Dermis blood vessel endothelial cell (primary cell): ENCODE measurements at regions not wholly inside any gene's neighbourhood (a gene's known extent, or its start where the extent isn't known, plus 50 kb on each side); places are given as distances from the start of the nearest gene placed in this dataset.
"Not testable (repeated sequence)": the region's sequence is repeated elsewhere in the genome, so short reads cannot be mapped to it uniquely, and the experiment has no call there.

Experiments
- DNase-seq: peaks from one replicate; pipeline ENCODE4 v3.0.0; 2010

DNA sequence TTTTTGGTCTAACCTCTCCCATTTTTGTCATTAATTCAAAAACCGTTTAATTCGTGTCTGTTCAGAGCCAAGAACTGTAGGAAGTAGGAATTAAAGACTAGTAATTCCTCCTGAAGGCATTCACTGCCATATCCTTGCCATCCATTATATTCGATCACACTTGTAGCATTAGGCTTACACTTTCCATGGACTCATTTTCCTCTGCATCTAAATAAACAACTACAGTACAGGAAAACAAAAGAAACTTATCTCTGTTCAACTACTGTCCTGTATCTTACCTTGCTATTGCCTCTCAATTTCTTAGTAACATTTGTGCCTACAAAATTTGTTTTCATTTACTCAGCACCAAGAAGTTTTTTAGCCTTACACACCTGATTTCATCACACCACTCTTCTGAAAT lies 111.6 kb upstream of the SEMA3C start:
- no peak for DNase-seq

DNA sequence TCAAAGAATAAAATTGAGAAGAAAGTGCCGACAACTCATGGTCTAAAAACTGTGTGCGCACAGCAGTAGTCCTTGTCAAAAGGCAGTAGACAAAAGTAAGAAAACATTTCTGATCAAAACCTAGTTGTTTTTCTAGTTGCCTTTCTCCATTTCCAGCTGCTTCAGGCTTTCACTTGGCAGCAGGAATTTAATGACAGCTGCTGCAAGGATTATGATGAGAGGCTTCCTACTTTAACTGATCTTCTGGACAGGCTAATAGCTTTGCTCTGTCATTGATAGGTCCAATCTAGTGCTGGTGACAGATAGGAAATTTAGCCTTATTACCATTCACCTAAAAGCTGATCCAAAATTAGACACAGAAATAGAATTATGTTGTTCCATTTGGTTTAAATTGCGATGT lies 110.7 kb upstream of the SEMA3C start:
- DNase-seq, result no peak

DNA sequence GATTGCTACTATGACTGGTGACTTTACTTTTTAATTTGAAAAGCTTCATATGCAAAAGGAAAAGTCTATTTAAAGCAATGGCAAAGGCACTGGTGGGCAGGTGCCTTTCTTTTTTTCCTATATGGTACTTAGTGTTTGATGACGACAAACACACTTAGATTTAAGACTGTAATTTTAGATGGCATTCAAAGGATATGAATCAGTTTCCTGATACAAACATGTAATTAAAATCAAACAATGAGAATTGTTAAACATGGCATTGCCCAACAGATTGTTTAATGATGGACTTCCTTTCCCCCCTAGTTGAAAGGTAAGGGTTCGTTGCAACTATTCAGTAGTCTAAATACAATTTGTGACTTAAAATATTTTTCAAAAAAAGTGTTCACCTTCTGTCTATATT lies 106.5 kb upstream of the SEMA3C start:
- DNase-seq, result peak; percentile 8

DNA sequence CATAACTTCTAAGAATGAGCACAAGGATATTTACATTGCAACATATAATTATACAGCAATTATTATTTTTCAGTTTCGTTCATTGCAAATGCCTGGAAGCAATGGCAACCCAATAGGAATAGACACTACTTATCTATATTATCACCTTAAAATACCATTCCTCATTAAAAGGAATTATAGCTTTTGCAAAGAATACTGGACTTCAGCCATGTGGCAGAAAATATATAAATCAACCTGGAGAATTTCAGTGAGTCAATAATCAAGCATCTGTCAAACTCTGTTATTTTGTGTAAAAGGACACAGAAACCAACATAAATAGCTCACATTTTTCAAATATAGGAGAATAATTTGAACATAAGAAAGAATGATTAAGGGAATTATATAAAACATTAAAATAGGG lies 96.1 kb upstream of the SEMA3C start:
- no peak for DNase-seq

DNA sequence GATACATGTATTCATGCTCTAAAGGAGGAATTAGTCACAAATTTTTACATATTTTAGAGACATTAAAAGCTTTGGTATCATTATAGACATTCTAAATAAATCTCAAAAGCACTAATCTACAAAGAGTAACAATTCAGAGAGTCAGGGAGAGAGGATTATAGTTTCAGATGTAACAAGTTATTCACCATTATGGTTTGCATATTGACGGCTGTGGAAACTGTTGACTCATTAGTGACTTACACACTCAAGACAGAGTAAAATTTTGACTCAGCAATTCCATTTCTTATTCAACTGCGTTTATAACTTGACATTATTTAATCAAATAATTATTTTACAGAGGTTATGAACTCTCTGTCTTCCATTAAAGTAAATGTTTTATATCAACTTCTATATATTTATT lies 95.4 kb upstream of the SEMA3C start:
- no peak for DNase-seq

DNA sequence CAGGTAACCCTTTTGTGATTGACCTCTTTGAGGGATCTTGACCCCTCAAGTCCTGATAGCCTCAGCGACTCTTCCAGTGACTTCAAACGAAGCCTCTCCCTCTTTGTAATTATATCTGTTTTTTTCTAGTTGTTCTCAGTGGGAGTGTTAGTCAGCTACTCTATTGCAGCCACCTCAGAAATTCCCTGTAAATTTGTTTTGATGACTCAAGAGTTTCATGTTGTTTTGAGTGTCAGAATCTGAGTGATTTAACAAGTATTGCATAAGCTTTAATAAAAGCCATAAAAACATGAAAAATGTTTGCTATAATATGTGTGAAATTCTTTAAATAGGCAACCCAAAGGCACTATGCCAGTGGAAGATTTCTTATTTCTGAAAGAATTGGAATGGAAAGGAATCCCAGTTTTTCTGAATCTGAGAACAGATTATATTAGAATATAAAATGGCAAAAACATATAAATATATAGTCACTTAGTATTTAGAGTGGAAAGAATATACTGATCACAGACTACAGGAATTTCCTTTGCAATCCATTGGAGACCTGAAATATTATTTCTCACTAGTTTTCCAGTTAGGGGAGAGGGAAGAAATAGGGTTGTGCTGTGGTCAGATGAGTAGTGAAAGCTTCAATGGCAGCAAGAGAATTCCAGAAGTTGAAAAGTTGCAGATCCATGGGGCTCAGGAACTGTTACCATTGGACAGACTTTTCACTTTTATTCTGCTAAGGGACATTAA lies 94.4 kb upstream of the SEMA3C start:
- no peak for DNase-seq

DNA sequence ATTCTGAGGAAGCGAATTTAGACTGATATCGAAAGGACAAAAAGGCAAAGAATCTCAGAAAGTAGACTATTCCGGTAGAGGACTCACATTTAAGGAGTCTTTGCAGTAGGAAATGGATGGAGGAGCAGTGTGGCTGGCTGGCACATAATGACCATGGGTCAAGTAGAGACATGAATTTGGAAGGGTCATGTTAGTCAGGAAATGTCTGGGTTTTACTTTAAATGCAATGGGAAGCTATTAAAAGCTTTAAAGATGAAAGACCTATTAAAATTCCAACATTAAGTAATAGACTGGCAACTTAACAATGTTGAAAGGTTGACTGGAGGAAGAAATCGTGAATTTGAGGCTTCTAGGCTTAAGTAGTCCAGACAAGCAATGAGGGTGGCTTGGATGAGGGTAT lies 90.0 kb upstream of the SEMA3C start:
- no peak for DNase-seq

DNA sequence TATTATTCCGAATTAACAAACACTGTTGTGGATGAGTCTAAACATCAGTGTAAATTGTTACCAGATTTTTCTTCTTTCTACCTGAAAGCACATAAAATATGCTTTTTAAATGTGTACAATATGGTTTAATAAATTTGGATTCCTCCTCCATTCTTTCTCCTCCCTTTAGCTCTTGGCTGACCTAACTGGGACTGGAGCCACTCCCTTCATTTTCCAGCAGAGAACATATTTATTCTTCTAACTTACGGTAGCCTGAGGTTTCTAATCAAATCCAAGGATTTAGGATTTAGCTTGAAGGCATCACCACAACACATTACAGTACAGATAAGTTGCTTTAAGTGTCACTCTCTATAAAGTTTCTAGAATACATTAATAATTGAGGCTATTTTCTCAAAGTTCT lies 88.2 kb upstream of the SEMA3C start:
- DNase-seq, result no peak

DNA sequence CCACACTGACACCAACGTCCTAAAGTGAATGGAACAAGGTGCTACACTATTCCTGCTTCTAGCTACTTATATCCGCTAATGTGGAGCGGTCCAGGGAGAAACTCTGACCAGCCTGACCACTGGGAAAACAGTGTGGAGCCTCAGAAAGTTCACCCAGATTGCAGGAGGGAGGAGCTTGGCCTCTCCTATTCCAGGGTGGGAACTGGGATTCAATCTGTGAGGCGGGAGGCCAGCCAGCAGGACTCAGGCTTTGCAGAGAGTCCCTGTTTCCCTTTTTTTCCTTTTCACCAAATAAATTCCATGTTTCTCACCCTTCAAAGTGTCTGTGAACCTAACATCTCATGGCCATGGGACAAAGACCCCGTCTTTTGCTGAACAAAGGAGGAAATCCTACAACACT lies 86.4 kb upstream of the SEMA3C start:
- DNase-seq, result no peak

DNA sequence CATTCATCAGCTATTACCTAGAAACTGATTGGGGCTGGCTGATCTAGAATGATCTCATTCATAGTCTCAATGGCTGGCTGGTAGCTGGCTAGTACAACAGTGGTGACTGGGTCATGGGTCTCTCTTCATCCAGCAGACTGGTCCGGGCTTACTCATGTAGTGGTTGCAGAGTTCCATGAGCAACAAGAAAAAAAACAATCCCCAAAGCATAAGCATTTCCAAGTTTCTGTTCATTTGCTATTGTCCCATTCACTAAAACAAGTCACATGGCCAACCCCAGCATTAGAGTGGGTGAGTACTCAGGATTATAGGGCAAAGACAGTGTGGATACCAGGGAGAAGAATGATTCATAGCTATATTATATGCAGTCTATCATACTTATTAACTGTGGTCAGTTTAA lies 85.2 kb upstream of the SEMA3C start:
- DNase-seq, result no peak

DNA sequence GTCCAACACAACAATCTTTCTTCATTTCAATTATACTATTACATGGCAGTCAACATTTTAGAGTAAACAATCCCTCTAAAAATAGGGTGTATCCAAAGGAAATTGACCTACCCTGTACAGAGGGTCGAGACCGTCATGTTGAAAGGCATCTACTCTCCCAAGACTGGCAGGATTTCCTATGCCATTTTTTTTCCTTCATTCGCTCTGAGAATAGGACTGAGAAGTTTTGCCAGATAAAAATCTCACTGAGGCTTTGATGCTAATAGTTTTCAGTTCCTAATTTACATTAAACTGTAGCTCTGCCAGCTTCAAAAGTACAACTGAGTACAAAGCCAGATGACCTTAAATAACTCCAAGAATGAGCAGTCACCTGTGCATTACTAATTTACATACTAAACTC lies 84.5 kb upstream of the SEMA3C start:
- DNase-seq, result no peak

DNA sequence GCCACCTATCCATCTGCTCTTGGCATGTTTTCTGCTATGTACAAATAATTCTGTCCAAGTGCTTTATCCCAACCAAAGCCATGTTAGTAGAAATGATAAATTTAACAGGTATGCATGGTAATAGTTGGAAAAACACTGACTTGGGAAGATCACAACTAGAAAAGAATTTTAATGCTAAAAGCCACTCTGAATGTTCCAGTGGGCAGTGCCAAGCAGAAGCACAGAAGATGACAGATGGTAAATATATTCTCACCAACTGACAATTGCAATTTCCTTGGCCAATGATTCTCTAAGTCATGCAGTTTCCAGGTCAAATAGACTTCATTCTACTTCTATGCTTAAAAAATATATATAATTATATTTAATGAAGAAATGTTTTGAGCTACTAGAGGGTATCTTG lies 83.6 kb upstream of the SEMA3C start:
- no peak for DNase-seq

DNA sequence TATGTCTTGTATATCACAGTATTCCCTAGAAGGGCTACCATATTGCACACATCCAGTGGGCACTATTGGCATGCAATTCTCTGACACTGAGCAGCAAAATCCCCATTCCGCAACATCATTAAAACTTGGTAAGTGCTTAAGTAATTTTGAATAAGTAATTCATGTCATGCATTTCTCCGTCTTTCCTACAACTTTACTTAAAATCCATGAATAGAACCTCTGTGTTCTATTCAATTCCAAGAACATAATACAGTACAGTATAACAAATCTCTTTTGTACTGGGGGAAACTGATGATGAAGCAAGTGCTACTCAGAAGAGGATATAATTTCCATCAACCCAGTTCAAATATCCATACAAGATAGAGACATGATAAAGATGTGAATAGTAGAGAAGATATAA lies 80.9 kb upstream of the SEMA3C start:
- DNase-seq, result no peak

DNA sequence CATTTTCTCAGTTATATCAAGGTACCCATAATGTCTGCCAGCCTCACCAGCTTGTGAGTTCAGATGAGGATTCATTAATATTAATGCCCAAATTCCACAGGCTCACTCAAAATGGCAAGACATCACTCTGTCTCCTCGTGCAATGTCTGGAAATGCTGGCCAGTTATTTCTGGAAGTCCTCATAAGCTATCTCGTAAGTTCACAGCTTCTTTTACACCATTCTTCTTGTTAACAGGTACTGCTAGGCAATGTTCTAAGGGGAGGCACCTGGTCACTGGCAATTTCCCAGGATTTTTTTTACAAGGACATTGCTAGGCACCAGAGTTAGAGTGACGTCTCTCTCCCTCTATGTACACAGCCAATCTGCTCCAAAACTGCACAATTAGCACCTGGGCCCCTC lies 80.2 kb upstream of the SEMA3C start:
- DNase-seq, result no peak

DNA sequence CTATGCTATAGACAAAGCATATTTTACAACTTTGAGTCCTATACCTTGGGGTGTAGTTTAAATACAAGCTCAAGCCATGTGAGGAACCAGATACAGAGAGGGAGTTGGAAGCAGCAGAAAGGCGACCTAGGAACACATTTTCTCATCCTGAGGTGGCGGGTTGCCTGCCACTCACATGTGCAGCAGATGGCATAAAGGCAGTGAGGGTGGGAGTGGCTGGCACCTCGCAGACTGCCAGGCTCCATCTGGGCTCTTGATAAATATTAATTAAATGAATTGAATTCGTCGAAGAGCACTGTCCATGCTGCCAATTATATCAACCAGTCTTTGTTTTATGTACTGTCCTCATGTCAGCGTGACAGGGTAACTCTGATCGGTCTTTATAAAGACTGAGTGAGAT lies 79.0 kb upstream of the SEMA3C start:
- no peak for DNase-seq

DNA sequence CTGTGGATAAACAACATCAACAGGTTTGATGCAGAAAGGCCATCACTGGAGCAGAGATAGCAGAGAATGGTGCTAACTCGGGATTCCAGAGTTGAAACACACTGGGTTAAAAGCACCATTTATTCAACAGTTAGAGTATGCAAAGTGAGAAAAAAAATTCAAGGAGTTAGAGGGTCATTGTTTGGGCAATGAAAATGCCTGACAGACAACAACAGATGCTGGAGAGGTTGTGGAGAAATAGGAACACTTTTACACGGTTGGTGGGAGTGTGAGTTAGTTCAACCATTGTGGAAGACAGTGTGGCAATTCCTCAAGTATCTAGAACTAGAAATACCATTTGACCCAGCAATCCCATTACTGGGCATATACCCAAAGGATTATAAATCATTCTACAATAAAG lies 77.4 kb upstream of the SEMA3C start:
- DNase-seq, result not testable (repeated sequence)

DNA sequence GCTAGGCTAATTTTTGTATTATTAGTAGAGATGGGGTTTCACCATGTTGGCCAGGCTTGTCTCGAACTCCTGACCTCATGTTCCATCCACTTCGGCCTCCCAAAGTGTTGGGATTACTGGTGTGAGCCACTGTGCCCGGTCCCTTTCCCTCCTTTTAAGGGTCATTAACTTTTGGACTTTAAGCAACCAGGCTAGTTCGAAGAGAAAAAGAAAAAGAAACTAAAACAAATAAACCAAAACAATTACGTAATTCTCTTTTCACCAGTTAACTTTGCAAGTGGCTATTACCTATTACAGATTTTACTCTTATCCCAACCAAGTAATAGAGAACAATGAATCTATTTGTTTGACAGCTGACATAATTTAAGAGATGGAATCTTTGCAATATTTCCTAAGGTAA lies 72.8 kb upstream of the SEMA3C start:
- DNase-seq, result no peak

DNA sequence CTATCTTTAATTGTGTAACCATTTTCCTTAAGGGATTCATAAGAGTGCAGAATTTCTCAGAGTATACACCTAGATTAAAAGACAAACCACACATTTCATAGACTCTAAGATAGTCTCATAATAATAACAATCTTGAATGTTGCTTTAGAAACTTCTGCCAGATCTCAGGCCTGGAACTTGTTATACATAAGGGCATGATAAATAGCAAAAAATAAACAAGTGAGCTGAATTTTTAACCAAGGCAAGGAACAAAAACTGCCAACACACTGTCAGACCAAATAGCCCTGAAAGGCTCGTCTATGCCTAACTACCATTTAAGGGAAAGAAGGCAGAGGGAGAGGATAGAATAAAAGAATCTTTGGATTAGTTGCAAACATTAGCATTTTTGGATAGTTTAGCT lies 65.8 kb upstream of the SEMA3C start:
- DNase-seq, result no peak

DNA sequence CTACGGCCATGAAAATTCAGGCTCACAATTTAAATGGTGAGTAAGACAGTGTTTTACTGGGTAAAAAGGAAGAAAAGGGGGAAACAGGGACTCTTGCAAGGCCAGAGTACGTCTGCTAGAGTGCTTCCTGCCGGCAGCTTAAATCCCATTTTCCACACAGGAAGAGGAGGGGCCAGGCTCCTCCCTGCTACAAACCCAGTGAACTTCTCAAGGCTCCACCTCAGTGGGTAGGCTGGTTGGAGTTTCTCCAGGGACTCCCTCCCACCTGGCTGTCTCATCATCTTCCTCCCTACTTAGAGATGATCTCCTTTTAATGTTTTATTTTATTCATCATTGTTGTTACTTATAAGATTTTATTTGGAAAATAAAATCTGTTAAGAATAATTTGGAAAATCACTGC lies 62.6 kb upstream of the SEMA3C start:
- no peak for DNase-seq

DNA sequence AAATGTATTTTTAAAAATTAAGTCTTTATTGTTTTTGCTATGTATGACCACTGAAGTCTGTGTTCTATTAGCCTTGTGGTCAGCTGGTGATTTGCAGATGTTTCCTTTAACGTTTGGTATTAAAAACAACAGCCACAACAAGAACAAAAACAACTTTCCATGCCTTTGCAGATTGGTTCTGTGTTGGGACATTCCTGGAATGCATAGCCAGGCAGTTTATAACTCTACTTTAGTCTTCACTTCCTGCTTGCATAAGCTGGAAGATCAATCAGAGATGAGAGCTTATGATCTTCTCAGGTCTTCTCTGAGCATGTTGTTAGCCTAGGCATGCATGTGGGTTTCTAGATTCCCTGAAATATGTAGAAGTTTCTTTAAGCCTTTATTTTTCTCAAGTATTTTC lies 58.9 kb upstream of the SEMA3C start:
- DNase-seq, result no peak

DNA sequence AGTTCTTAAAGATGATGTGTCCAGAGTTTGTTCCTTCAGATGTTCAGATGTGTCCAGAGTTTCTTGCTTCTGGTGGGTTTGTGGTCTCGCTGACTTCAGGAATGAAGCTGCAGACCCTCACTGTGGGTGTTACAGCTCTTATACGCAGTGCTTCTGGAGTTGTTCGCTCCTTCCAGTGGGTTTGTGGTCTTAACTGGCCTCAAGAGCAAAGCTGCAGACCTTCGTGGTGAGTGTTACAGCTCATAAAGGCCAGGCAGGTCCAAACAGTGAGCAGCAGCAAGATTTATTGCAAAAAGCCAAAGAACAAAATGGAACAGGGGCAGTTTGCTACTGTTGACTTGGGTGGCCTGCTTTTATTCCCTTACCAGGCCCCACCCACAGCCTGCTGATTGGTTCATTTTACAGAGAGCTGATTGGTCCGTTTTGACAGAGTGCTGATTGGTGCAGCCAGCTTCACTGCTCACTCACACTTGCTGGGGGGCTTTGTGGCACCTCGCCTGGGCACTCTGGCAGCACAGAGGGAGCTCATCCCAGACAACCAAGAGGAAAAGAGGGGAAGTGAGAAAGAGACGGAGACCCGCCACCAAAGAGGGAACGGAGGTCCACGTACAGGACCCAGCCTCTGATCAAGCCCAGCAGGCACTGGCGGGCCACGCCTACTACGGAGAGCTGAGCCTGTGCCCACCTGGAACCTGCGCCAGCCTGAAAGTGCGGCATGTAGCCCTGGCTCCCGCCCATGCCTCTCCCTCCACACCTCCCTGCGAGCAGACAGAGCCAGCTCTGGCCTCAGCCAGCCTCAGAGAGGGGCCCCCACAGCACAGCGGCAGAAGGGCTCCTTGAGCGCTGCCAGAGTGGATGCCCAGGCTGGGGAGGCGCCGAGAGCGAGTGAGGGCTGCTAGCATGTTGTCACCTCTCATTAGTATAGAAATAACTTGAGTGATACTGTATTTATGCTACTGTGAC lies 55.8 kb upstream of the SEMA3C start:
- no peak for DNase-seq

DNA sequence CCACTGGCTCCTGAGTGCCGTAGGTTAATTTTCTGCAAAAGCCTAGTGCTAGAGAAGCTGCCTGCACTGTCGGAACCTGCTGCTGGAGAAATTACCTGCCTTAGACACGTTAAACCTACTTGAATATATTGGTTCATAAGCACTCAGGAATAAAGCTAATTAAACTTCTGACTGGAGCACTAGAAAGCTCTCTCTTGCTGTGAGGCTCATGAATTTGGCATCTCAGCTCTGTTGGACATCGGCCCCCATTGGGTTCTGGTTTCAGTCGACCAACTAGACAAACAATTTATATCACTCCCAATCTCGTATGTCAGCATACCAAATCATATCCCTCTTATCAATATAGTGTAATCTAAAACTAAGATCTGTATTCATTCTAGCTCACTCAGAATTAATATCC lies 52.4 kb upstream of the SEMA3C start:
- no peak for DNase-seq
